GM18502 (cell line): ENCODE measurements at regions not wholly inside any gene's neighbourhood (a gene's known extent, or its start where the extent isn't known, plus 50 kb on each side); places are given as distances from the start of the nearest gene placed in this dataset.
"Not testable (repeated sequence)": the region's sequence is repeated elsewhere in the genome, so short reads cannot be mapped to it uniquely, and the experiment has no call there.

Experiments used
- ATAC-seq: cut with Tn5 transposase; IDR thresholded peaks from one replicate; pipeline ENCODE4 v1.9.1; 2021; ENCODE audit warnings: mild to moderate bottlenecking; ENCODE audit not compliant: unreplicated experiment, poor library complexity

DNA sequence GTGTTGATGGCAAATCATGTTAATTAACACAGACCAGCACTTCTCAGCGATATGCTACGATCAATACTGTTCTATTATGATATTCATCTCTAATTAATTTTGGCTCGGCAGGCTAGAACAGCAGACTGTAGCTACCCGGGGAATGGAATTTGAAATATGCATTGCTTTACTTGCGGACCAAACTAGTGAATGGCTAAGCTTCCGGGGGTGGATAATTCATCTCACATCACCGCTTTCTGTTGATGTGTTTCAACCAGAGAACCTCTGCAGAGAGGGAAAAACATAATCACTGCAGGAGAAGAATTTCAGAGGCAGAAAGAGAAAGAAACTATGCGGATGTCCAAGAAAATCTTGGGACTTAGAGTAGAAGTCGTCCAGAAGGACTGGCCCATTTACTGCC is 490.9 kb downstream of the STK39 start:
- ATAC-seq = no peak

DNA sequence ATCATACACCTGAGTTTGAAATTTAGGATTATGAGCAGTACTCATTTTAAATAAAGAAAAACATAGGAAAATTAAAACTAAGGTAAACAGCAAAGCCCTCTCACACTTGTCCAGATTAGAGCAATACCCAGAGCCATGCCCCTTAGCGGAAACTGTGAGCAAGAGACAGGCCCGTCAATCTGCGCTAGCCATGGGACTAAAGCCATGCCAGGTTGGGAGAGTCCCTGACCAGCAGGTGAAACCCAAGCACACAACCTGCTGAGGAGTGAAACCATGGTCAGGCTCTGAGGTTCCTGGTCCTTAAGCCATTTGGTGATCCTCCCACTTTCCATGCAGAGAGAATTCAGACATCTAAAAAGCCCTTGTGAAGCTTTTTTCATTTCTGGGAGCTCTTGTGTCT is 494.3 kb downstream of the STK39 start:
- no peak for ATAC-seq

DNA sequence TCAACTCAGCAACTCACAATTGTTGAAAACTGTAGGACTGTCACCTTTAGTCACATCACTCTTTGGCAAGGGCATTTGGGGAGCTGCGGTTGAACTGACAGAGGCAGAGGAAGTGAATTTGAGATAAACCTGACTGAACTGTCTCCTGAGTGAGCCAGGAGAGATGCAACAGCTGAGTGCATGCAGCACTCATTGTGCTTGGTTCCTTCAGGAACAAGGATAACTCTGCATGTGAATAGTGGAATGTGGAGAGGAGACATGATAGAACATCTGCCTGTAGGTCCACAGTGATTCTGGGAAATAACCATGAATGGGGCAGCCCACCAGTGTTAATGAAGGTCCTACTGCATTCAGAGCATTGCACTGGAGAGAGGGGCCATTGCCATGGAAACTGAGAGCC is 494.7 kb downstream of the STK39 start:
- no peak for ATAC-seq

DNA sequence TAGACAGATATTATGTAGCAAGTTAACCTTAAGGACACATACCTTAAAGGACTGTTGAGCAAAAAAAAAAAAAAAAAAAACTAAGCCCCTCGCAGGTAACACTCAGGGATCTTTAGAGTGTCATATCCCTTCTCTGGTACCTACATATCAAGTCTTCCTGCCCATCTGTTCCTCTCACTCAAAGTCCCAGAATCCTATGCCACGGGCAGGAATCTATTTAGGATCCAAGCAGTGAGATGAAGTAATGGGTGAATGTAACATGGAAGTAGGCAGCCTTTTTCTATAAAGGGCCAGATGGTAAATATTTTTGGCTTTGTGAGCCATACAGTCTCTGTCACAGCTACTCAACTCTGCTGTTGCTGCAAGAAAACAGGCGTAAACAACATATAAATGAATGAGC is 496.7 kb downstream of the STK39 start:
- ATAC-seq = no peak

DNA sequence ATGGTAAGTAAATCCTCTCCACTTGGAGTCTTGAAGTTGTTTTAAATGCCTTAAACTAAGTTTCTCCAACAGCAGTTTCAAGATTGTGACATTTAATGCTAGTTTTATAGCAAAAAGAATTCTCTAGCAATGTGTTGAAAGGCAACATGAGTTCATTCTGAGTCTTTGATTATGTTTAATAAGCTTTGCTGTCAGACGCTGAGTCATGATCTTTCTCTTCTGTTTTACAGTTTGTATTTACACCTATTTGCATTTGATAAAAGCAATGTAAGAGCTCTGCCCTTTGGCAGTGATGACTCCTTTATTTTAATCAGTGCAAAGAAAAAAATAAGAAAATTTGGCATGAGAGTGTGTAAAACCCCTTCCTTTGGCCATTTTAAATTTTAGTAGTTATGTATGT is 497.7 kb downstream of the STK39 start:
- ATAC-seq = no peak

DNA sequence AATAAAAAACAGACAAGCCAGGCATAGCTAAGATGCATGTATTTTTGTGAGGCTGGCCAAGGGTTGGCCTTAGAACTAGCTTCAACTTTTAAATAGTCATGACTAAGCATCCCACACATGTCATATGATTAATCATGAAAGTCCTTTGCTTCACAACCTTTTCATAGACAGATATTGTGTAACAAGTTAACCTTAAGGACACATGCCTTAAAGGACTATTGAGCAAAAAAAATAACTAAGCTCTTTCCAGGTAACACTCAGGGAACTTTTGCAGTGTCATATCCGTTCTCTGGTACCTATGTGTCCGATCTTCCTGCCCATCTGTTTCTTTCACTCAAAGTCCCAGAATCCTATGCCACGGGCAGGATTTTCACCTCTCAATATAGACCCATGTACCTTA is 498.4 kb downstream of the STK39 start:
- ATAC-seq = no peak

DNA sequence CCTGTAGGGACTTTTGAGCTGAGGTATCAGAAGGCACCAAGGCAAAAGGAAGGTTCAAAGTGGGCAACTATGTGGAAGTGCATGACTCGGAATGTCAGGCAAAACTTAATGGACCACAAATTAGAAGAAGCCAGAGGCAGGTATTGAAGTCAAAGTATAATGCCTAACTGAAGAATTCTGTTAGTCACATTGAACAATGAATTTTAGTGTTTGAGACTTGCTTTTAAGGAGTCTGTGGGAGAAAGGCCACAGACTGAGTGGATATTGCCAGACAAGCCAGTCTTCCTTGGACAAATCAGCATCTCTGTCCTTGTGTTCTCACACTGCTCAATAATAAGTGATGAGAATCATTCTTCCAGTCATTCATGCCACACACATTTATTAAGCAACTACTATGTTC is 498.9 kb downstream of the STK39 start:
- ATAC-seq = no peak

DNA sequence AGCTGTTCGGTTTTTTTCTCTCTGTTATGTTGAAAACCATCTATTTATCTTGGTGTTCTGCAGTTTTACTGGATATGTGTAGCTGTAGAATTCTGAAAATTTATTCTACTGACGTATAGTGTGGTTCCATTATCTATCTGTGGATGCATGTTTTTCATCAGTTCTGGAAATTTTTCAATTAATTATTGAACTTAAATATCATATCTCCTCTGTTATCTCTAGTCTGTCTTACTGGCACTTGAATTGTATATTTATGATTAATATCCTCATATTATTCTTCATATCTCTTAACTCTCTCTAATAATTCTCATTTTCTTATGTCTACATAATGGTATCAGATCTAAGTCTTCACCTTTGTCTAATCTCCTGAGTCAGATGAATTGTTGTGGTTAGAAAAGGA is 501.7 kb downstream of the STK39 start:
- ATAC-seq = no peak

DNA sequence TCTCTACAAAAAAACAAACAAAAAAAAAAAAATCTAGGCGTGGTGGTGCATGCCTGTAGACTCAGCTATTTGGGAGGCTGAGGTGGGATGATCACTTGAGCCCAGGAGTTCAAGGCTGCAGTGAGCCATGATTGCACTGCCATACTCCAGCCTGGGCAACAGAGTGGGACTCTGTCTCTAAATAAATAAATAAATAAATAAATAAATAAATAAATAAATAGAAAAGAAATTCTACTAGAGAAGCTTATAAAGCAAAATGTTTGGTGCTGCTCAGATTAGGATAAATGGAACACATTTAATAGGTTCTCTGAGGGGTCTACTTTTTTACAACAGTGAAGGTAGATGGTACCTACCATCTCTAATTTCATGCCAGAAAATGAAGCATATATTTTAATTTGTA is 507.5 kb downstream of the STK39 start:
- not testable (repeated sequence) for ATAC-seq

DNA sequence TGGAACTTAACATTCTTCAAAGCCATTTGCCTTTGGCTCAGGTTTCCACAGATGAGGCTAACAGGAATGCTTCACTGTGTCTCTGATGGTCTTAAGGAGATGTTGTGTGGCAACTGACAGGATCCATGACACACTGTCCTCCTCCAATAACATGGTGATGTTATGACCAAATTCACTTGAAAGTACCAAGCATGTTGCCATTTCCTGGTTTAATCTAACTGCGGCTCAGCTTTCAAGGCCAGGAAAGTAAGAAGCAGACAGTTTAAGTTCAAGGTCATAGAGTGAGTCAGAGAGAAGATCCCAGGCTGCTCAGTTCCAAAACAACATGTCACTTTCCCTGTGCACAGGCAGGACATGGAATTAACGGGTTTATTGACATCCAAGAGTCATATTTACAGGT is 513.6 kb downstream of the STK39 start:
- no peak for ATAC-seq

DNA sequence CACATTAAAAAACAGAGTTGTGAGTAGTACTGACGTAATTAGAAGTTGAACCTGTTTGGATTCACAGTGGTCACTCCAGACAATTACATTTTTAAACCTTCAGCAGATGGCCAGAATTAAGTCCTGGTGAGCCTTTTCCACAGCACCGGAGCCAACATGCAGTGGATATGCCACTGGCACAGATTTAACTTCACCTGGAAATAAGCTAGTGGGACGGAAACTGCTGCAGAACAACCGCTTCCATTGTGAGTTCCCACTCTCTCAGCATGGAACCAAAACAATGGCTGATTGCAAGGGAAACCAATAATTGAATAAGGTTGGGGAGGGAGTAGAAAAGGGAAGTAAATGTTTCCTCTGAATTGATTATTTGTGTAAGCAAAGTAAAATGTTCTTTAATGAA is 515.1 kb downstream of the STK39 start:
- ATAC-seq = no peak

DNA sequence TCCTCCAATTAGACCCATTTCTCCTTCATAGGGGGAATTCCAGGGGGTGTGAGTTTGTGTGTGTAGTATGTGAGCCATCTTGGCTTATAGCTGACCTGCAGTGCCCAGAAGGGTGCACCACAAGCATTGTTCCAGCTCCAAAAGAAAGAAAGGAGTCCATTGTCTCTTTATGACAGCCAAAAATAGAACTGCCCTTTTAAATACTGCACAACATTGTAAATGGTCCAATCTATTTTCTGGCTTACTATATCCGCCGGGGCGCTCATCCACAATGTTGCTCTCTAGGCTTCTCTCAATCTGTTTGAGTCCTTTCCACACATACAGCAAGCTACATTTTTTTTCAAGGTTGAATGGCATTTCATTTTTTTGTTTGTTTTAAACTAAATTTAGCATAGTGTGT is 517.5 kb downstream of the STK39 start:
- no peak for ATAC-seq

DNA sequence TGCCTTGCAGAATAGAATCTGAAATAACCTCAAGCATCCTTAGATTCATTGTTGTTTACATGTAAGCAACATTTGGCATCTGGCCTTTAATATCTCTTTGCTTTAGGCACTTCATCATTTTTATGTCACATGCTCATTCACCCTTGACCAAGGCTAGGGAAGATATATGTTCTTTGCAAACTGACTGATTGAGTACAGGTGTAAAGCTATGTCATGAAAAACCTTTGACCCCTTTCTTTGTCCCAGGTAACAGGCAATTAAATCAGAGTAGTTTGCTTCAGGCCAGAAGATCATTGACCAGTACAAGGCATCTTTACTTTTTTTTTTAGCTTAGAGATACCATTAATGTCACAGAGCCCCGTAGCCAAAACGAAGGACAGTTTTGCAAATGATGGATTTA is 520.6 kb downstream of the STK39 start:
- ATAC-seq = no peak

DNA sequence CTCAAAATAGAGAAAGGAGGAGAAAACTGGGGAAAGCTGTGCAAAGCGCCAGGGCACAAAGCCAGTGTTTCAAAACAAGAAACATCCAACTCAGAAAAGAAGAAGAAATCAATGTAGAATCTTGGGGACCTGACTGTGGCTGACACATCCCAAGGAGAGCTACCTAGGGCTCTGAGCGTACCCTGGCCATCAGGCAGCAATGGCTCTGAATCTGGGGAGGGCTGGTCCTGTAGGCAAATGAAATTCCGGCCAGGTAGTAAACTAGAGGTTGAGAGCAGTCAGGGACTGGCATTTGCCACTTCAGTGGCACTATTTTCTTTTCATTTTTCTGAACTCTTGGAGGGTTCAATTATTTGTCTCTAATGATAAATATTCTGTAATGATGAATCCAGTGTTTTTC is 525.8 kb downstream of the STK39 start:
- no peak for ATAC-seq

DNA sequence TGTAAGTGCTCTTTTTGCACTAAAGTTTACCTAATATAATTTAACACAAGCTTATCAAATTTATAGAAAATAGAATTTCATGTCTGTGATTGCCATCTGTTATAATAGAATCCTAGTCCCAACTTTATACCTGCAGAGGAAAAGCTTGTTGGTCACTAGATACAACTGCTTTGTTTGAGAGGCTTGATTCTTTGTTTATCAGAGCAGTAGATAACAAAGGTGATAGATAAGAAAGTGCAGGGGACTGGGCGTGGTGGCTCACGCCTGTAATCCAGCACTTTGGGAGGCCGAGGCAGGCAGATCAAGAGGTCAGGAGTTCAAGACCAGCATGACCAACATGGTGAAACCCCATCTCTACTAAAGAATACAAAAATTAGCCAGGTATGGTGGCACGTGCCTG is 528.0 kb downstream of the STK39 start:
- ATAC-seq = no peak

DNA sequence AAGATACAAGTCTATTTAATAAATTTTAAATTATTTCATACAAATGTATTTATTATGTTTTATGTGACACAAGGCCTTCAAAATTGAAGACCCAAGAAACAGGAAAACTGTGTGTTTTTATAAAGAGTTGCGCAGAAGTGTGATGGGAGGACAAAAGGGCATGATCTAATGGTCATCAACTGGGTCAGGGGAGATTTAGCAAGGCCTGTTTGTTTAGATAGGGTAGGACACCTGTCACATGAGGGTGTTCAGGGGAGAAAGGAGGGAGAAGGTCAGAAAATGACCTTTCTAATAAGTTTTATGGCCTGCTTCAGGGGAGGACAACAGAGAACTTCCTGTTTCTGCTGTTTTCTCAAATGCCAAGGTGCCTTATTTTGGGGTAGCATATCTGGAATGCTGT is 528.8 kb downstream of the STK39 start:
- ATAC-seq = no peak

DNA sequence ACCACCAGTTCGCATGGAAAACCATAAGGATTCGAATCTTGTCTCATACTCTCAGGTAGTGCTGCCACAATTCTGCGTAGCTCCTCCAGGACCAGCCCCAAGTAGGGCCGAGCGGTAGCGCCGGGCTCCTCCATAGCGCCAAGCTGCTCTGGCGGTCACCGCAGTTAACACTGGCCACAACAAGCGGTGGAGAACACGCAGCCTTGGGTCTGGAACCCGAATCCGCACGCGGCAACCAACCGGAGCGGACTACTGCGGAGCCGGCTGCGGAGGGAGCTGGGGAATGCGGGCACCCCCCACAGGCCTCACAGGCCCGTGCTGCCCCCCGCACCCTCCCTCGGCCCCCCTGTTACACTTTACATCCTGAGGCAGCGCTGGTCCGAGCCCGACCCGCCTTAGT is 531.5 kb downstream of the STK39 start:
- no peak for ATAC-seq

DNA sequence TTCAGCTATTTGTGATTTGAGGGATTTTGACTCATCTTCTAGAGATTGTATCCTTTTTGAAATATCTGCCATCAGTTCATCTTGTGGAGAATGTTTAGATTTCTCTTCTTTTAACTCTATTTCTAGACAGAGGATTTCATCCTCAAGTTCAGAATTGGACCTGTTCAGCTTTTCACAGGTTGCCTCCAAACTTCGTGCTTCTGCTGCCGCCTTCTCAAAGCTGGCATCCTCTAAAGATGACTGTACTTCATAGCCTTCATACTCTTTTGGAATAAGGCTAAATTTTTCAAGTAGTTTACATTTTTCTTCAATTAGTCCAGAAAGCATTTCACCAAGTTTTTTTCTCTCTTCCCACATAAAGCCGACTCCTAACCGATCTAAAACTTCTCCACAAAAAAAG is 531.9 kb downstream of the STK39 start:
- ATAC-seq = not testable (repeated sequence)

DNA sequence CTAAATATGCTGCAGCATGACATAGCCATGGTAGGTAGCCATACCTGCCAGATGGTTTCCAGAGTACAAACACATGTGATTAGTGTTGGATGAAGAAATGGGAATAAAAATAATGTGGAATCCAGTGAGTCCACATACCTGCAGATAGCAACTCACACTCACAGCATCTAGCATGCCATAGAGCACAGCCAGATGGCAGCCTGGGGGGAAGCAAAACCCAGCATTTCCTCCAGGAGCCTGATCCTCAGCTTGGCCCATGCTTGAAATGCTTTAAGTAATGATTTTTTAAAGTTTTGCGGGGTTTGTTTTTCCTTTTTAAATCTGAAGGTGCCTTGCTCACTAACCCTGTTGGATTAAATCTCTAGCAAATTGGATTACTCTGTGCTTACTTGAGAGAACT is 535.1 kb downstream of the STK39 start:
- no peak for ATAC-seq

DNA sequence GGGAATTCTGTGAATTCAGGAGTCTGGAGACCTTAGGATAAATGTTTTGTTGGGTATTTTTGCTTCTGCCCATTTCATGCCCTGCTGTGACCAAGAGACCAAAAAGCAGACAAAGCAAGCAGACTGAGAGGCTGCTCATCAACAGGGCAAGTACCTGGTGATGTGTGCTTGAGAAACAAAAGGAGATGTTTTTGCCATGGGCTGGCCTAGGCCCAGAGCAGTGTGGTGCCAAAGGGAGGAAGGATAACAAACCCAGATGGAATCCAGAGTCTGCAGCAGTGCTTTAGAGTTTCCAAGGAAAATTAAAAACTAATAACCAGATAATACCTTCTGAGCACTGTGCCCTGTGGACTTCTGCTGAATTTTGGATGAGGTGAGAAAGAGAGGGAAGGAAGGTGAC is 538.4 kb downstream of the STK39 start:
- no peak for ATAC-seq

DNA sequence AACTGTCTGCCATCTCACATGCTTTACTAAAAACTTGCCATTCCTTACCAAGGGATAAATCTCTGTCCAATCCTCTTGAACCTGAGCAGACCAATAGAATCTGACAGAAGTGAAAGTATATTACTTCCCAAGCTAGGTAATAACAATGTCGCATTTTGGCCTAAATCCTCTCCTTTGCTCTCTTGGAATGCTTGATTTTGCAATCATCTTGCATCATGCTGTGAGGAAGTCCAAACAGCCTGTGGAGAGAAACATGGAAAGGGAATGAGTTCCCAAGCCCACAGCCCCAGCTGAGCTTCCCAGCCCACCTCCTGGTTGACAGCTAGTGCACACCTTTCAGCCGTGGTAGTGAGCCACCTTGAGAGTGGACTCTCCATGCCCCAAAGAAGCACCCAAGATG is 540.6 kb downstream of the STK39 start:
- no peak for ATAC-seq

DNA sequence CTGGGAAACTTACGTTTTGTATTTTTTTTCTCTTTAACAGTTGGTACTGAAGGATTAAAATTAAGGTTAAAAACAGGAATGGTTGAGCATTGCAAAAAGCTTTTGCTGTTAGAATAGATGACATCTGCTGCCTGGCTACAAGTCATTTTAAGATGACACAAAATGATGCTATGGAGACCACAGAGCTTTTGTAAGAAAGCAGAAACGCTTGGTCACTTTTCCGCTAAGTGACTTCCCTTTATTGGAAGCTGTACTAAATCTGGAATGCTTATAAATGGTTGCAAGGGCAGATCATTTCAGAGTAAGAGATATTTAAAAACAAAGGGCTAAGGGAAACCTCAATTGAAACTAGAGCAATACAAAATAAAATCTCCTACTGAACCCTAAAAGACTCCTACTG is 544.0 kb downstream of the STK39 start:
- no peak for ATAC-seq

DNA sequence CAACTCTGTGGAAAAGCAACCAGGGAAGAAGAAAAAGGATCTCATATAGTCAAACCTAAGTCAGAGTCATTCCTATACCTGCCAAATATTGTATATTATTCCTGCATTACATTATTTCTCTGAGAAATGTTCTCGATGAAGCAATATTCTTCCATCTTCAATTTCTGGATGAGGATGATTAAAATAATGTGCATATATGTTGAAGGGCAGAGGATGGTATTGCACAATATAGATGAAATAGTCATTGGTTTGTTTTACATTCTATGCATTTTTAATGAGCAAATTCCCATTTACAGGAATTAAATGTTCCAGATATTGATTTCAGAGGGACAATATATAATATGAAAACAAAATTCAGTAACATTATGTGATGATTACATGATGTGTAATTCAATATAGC is 545.2 kb downstream of the STK39 start:
- ATAC-seq = no peak

DNA sequence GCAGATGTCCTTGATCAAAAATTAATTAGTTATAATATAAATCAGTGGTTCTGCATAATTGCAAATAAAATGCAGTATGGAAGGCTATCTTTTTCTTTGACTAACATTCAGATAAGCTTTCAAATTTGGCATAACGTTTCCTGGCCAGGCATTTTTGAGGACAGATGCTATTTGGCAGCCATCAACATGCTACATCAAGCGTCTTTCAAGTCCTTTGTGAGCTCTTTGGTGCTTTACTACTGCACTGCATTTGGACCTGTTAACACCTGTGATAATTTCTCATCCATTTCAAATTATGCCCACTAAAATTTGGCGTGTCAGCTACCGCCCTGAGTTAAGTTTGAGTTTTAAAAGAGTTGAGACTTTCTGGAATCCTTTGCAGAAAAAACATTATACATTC is 545.7 kb downstream of the STK39 start:
- ATAC-seq = no peak
